ENCODE measurements at regions not wholly inside any gene's neighbourhood (a gene's known extent, or its start where the extent isn't known, plus 50 kb on each side); places are given as distances from the start of the nearest gene placed in this dataset.

DNA sequence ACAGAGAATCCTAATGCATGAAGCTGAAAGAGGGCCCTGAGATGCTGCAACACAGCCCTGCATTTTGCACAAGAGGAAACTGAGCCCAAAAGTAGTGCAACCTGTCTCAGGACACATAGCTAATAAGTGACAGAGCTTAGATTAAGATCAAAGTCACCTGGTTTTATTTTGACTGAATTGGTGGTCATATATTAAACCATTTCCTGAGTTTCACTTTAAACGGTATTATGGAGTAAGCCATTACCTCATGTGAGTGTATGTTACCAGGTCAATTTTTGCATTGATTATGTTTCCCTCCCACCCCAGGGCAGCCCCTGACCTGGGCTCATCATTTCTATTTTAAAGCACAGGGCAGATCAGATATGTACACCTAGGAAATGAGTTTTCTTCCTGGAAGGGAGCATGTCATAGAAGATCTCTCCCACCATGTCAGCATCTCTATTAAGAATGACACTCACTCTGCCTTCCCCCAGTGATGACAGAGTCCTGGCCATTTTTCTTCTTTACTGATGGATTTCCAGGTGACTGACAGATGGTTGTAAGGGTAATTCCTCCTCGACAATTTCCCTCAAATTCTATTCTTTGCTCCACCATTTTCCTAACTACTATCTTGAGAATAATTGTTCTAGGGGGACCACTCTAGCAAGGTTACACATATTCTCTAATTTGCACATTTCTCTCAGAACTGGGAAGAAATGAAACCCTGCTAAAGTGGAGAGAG lies 441.3 kb upstream of the SLC14A2 start:
- no peak overlapping the region for H3K4me3 ChIP-seq (ENCODE audit: low read depth in 2 of 2, low read length in 1 of 2)
- CTCF ChIA-PET, result no interaction called here

More for the DNA sequence above, 441.3 kb upstream of the SLC14A2 start:
- Histone ChIP-seq H4K20me1 (ENCODE audit: insufficient read depth) (no peaks in the 10 kb centered on the region), H3K79me2 (ENCODE audit: insufficient read depth) (no peaks in the 10 kb centered on the region), H3K9me2 (0 out of 2 replicates have a peak, but pooled peaks cover 3% of the 10 kb centered on the region), H3K27ac (ENCODE audit: low read depth in 2 of 2, low read length in 1 of 2) (no peak overlapping the region), H3K36me3 (replicated peaks in 1 of 2; ENCODE audit: control insufficient read depth in 1 of 2, insufficient read depth in 2 of 2, low read length in 1 of 2) (no peaks in the 10 kb centered on the region), H2AFZ (ENCODE audit: low read depth) (no peak overlapping the region), H3K4me1 (ENCODE audit: control insufficient read depth in 1 of 2, insufficient read depth in 2 of 2, low read depth in 1 of 2, low read length in 1 of 2) (peaks cover 0 to 5% of the 10 kb centered on the region in 2 experiments; a peak in 2 of 4 replicates), H3F3A (replicated peaks; ENCODE audit: insufficient read depth) (peaks cover 11% of the 10 kb centered on the region), H3K9ac (no peak overlapping the region), H3K9me3 (no peaks in the 10 kb centered on the region), H3K27me3 (ENCODE audit: insufficient read depth) (no peaks in the 10 kb centered on the region), H3K4me2 (no peak overlapping the region)
- DNase-seq, result no peak
- POLR2A ChIA-PET, result no interaction called here
- WGBS (ENCODE audit: low lambda C conversion rate), result 64% methylated on average over 2 of the region's 2 CpGs
- TF ChIP-seq FOSL2 (IDR thresholded peaks at IDR 0.05; ENCODE audit: borderline replicate concordance, low read depth) (no peak), TCF12 (IDR thresholded peaks at IDR 0.05) (no peak), TAF1 (IDR thresholded peaks at IDR 0.05; ENCODE audit: borderline replicate concordance, low read depth, low read length) (no peak), CHD2 (IDR thresholded peaks at IDR 0.05; ENCODE audit: low read length, partially characterized antibody) (no peak), RAD21 (IDR thresholded peaks at IDR 0.05; ENCODE audit: low read length) (no peak), YY1 (IDR thresholded peaks at IDR 0.05; ENCODE audit: low read depth) (no peak), GATA2 (CRISPR knock-in tag; IDR thresholded peaks at IDR 0.05) (no peak), SMC3 (IDR thresholded peaks at IDR 0.05; ENCODE audit: low read depth, low read length) (no peak), MXI1 (IDR thresholded peaks at IDR 0.05; ENCODE audit: low read depth, low read length) (no peak), TEAD4 (IDR thresholded peaks at IDR 0.05; ENCODE audit: borderline replicate concordance, insufficient read depth) (no peak), MEF2A (IDR thresholded peaks at IDR 0.05; ENCODE audit: borderline replicate concordance, low read depth) (no peak), FOXJ3 (CRISPR knock-in tag; IDR thresholded peaks at IDR 0.05) (no peak), EP300 (IDR thresholded peaks at IDR 0.05; ENCODE audit: borderline replicate concordance in 1 of 2, low read depth in 1 of 2, low read length in 1 of 2) (no peak), RXRA (IDR thresholded peaks at IDR 0.05; ENCODE audit: borderline replicate concordance, low read depth) (no peak), RCOR1 (IDR thresholded peaks at IDR 0.05; ENCODE audit: low read length) (no peak), SIN3A (IDR thresholded peaks at IDR 0.05; ENCODE audit: borderline replicate concordance, low read depth, low read length) (no peak)
- TF ChIP-seq, protein P1, sequence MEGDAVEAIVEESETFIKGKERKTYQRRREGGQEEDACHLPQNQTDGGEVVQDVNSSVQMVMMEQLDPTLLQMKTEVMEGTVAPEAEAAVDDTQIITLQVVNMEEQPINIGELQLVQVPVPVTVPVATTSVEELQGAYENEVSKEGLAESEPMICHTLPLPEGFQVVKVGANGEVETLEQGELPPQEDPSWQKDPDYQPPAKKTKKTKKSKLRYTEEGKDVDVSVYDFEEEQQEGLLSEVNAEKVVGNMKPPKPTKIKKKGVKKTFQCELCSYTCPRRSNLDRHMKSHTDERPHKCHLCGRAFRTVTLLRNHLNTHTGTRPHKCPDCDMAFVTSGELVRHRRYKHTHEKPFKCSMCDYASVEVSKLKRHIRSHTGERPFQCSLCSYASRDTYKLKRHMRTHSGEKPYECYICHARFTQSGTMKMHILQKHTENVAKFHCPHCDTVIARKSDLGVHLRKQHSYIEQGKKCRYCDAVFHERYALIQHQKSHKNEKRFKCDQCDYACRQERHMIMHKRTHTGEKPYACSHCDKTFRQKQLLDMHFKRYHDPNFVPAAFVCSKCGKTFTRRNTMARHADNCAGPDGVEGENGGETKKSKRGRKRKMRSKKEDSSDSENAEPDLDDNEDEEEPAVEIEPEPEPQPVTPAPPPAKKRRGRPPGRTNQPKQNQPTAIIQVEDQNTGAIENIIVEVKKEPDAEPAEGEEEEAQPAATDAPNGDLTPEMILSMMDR (IDR thresholded peaks at IDR 0.05), result no peak
- TF ChIP-seq, protein P2, sequence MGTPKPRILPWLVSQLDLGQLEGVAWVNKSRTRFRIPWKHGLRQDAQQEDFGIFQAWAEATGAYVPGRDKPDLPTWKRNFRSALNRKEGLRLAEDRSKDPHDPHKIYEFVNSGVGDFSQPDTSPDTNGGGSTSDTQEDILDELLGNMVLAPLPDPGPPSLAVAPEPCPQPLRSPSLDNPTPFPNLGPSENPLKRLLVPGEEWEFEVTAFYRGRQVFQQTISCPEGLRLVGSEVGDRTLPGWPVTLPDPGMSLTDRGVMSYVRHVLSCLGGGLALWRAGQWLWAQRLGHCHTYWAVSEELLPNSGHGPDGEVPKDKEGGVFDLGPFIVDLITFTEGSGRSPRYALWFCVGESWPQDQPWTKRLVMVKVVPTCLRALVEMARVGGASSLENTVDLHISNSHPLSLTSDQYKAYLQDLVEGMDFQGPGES (IDR thresholded peaks at IDR 0.05; ENCODE audit: low read depth, low read length), result no peak
- TF ChIP-seq, protein P3, sequence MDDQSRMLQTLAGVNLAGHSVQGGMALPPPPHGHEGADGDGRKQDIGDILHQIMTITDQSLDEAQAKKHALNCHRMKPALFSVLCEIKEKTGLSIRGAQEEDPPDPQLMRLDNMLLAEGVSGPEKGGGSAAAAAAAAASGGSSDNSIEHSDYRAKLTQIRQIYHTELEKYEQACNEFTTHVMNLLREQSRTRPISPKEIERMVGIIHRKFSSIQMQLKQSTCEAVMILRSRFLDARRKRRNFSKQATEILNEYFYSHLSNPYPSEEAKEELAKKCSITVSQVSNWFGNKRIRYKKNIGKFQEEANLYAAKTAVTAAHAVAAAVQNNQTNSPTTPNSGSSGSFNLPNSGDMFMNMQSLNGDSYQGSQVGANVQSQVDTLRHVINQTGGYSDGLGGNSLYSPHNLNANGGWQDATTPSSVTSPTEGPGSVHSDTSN (IDR thresholded peaks at IDR 0.05), result no peak

Data from SK-N-SH (cell line).